ENCODE measurements at regions not wholly inside any gene's neighbourhood (a gene's known extent, or its start where the extent isn't known, plus 50 kb on each side); places are given as distances from the start of the nearest gene placed in this dataset.

DNA sequence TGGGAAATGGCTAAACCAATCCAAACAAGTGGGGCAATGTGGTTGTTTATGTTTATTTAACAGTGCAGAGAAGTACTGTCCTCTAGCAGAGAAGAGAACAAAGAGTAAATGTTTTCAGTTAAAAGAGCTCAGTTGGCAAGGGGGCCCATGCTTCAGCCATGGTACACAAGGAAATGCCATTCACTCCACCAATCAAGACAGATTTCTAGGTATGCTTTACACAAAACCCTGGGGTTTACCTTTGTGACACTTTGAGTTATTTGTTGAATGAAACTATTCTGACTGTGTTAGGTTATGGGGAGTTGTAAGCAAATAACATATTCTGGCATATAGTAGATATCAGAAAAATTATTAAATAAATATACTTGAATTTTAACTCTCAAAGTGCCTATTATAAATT lies 228.5 kb upstream of the MME start:
- ChIA-PET POLR2A (no interaction called here), CTCF (no interaction called here)
- no peak for ATAC-seq

DNA sequence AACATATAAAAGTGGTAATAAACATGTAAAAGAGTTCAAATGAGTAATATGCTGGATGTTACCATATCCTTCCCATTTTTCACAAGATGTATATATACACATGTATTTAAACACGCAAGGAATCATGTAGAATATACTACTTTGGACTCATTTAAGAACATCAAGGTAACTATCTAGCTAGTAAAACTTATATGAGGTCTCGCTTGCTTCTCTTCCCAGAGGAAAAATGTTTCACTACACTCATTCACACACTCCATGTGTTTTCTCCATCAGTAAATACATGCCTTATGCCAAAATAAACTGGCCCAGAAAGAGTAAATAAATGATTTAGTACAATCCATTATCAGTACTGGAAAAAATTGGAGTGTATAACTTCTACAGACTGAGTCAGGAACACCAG lies 229.2 kb upstream of the MME start:
- TF ChIP-seq SMAD3 (CRISPR knock-in tag; IDR thresholded peaks at IDR 0.05; ENCODE audit: borderline replicate concordance) (no peak), ZNF423 (CRISPR knock-in tag; IDR thresholded peaks at IDR 0.05) (no peak), IRF2 (CRISPR knock-in tag; IDR thresholded peaks at IDR 0.05; ENCODE audit: borderline replicate concordance, low read depth) (no peak), ZNF317 (CRISPR knock-in tag; IDR thresholded peaks at IDR 0.05; ENCODE audit: borderline replicate concordance, low read depth) (no peak), ZNF416 (CRISPR knock-in tag; IDR thresholded peaks at IDR 0.05) (no peak), KAT7 (CRISPR knock-in tag; IDR thresholded peaks at IDR 0.05; ENCODE audit: borderline replicate concordance) (no peak), PRRX2 (CRISPR knock-in tag; IDR thresholded peaks at IDR 0.05) (no peak), NFATC4 (CRISPR knock-in tag; IDR thresholded peaks at IDR 0.05) (no peak), ZNF263 (CRISPR knock-in tag; IDR thresholded peaks at IDR 0.05; ENCODE audit: low read depth) (no peak), SOX15 (CRISPR knock-in tag; IDR thresholded peaks at IDR 0.05) (no peak)
- TF ChIP-seq, protein P1, sequence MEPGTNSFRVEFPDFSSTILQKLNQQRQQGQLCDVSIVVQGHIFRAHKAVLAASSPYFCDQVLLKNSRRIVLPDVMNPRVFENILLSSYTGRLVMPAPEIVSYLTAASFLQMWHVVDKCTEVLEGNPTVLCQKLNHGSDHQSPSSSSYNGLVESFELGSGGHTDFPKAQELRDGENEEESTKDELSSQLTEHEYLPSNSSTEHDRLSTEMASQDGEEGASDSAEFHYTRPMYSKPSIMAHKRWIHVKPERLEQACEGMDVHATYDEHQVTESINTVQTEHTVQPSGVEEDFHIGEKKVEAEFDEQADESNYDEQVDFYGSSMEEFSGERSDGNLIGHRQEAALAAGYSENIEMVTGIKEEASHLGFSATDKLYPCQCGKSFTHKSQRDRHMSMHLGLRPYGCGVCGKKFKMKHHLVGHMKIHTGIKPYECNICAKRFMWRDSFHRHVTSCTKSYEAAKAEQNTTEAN (CRISPR knock-in tag; IDR thresholded peaks at IDR 0.05), result no peak
- TF ChIP-seq, protein P2, sequence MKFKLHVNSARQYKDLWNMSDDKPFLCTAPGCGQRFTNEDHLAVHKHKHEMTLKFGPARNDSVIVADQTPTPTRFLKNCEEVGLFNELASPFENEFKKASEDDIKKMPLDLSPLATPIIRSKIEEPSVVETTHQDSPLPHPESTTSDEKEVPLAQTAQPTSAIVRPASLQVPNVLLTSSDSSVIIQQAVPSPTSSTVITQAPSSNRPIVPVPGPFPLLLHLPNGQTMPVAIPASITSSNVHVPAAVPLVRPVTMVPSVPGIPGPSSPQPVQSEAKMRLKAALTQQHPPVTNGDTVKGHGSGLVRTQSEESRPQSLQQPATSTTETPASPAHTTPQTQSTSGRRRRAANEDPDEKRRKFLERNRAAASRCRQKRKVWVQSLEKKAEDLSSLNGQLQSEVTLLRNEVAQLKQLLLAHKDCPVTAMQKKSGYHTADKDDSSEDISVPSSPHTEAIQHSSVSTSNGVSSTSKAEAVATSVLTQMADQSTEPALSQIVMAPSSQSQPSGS (CRISPR knock-in tag; IDR thresholded peaks at IDR 0.05; ENCODE audit: borderline replicate concordance, low read depth), result no peak
- POLR2A ChIA-PET, result no interaction called here
- Mint-ChIP-seq H3K9me3 (0 out of 2 replicates have a peak, but pooled peaks cover 5% of the 10 kb centered on the region), H3K27ac (no peak overlapping the region), H3K4me3 (no peak overlapping the region), H3K27me3 (ENCODE audit: low read depth) (no peaks in the 10 kb centered on the region), H3K4me1 (no peaks in the 10 kb centered on the region), H3K36me3 (no peaks in the 10 kb centered on the region)
- ATAC-seq (no peak), DNase-seq (ENCODE audit: low spot score) (no peak)
- CTCF ChIA-PET, result no interaction called here

More for the DNA sequence above, 228.5 kb upstream of the MME start:
- H3K4me3 Mint-ChIP-seq, result no peak overlapping the region
- TF ChIP-seq ZNF416 (CRISPR knock-in tag; IDR thresholded peaks at IDR 0.05), result no peak
- TF ChIP-seq, protein P3, sequence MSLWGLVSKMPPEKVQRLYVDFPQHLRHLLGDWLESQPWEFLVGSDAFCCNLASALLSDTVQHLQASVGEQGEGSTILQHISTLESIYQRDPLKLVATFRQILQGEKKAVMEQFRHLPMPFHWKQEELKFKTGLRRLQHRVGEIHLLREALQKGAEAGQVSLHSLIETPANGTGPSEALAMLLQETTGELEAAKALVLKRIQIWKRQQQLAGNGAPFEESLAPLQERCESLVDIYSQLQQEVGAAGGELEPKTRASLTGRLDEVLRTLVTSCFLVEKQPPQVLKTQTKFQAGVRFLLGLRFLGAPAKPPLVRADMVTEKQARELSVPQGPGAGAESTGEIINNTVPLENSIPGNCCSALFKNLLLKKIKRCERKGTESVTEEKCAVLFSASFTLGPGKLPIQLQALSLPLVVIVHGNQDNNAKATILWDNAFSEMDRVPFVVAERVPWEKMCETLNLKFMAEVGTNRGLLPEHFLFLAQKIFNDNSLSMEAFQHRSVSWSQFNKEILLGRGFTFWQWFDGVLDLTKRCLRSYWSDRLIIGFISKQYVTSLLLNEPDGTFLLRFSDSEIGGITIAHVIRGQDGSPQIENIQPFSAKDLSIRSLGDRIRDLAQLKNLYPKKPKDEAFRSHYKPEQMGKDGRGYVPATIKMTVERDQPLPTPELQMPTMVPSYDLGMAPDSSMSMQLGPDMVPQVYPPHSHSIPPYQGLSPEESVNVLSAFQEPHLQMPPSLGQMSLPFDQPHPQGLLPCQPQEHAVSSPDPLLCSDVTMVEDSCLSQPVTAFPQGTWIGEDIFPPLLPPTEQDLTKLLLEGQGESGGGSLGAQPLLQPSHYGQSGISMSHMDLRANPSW (CRISPR knock-in tag; conservative IDR thresholded peaks at IDR 0.05; ENCODE audit: low read depth), result no peak
- no peak for TF ChIP-seq CREM (CRISPR knock-in tag; IDR thresholded peaks at IDR 0.05)
- no peak for TF ChIP-seq NR2C2 (CRISPR knock-in tag; IDR thresholded peaks at IDR 0.05)
- TF ChIP-seq, protein P4, sequence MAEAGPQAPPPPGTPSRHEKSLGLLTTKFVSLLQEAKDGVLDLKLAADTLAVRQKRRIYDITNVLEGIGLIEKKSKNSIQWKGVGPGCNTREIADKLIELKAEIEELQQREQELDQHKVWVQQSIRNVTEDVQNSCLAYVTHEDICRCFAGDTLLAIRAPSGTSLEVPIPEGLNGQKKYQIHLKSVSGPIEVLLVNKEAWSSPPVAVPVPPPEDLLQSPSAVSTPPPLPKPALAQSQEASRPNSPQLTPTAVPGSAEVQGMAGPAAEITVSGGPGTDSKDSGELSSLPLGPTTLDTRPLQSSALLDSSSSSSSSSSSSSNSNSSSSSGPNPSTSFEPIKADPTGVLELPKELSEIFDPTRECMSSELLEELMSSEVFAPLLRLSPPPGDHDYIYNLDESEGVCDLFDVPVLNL (CRISPR knock-in tag; IDR thresholded peaks at IDR 0.05; ENCODE audit: borderline replicate concordance, low read depth), result no peak
- TF ChIP-seq RORB (CRISPR knock-in tag; IDR thresholded peaks at IDR 0.05), result no peak
- TF ChIP-seq EMX1 (CRISPR knock-in tag; IDR thresholded peaks at IDR 0.05), result no peak
- no peak for TF ChIP-seq NFYB (CRISPR knock-in tag; conservative IDR thresholded peaks at IDR 0.05; ENCODE audit: low read depth)
- TF ChIP-seq TEAD1 (CRISPR knock-in tag; IDR thresholded peaks at IDR 0.05), result no peak
- TF ChIP-seq MXD4 (CRISPR knock-in tag; IDR thresholded peaks at IDR 0.05; ENCODE audit: borderline replicate concordance), result no peak
- no peak for TF ChIP-seq JAZF1 (CRISPR knock-in tag; IDR thresholded peaks at IDR 0.05)
- TF ChIP-seq, protein P5, sequence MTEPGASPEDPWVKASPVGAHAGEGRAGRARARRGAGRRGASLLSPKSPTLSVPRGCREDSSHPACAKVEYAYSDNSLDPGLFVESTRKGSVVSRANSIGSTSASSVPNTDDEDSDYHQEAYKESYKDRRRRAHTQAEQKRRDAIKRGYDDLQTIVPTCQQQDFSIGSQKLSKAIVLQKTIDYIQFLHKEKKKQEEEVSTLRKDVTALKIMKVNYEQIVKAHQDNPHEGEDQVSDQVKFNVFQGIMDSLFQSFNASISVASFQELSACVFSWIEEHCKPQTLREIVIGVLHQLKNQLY (CRISPR knock-in tag; IDR thresholded peaks at IDR 0.05), result no peak
- no peak overlapping the region for H3K27ac Mint-ChIP-seq
- H3K27me3 Mint-ChIP-seq (ENCODE audit: low read depth), result no peaks in the 10 kb centered on the region
- DNase-seq (ENCODE audit: low spot score), result no peak
- H3K4me1 Mint-ChIP-seq, result no peaks in the 10 kb centered on the region
- H3K36me3 Mint-ChIP-seq, result no peaks in the 10 kb centered on the region
- H3K9me3 Mint-ChIP-seq, result 0 out of 2 replicates have a peak, but pooled peaks cover 11% of the 10 kb centered on the region

Measured in WTC11 (cell line).